ENCODE measurements at regions not wholly inside any gene's neighbourhood (a gene's known extent, or its start where the extent isn't known, plus 50 kb on each side); places are given as distances from the start of the nearest gene placed in this dataset.
"Not testable (repeated sequence)": the region's sequence is repeated elsewhere in the genome, so short reads cannot be mapped to it uniquely, and the experiment has no call there.

DNA sequence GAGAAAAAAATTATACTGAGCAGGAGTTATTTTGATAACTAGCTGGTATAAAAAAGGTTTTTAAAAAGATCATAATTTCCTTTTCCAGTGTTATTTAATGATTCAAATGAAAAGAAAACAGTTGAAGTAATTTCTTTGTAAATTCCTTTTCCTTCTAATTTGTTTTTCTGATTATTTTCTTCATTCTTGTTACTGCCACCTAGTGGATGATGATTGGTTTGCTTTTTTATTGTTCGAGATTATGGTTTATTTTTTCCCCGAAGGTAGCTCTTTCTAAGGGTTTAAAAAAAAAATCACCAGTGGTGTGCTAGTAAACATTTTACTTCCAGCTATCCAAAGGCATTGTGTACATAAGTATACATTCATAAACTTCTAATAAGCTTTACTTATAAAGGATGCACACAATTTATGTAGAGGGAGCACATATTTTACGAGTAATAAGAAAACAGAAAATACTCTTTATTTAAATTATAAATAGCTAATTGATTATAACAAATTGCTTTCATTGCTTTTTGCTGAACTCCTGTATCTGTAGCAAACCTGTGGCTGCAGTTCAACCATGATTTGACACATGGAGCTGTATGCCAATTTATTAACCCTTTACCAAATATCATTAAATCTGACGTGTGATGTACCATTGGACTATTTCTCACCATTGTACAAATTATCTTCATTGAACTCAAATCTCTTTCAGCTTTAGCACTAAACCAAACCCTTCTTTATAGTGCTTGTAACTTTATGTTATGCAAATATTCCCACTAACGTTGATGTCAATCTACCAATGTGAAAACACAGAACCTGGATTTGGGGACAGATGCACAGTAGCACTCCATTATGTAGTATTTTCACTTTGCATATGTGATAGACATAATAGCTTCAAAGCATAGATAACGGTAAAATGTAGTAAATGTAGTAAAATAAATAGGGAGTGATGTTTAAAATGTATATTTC is 97.8 kb upstream of the ANK2 start:
- no peak for DNase-seq

DNA sequence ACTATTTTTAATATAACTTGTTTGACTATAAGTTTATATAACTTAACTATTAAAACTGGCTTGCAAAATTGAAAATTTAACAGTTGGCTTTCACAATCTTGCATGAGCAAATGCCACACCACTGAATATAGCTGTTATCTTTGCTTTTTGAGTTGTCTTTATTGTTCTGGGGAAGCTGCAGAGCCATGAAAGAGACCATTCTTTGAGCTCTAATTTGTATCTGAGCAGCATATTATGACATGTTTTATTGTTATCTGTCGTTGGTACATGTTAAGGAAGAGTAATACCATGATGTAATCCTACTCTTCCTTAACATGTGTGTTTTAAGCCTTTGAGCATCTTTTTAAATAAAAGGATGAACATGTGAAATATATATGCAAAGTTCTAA is 97.1 kb upstream of the ANK2 start:
- no peak for DNase-seq

DNA sequence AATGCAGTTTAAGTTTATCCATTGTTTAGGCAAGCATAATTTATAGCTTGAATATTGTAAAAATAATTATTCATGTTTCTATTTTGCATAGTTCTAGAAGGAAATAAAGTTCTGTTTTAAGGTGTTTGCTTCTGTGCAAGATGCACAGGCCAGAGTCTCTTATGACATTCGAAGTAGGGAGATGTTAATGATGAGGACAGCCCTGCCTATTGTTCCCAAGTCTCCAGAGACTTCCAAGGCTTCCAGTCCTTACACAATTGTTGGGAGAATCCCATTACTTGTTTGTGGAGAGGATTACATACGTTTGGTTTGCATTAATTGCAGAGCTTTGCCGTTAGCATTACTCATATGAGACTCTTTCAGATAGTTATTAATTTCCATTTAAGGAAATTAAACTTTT is 96.2 kb upstream of the ANK2 start:
- DNase-seq, result no peak

DNA sequence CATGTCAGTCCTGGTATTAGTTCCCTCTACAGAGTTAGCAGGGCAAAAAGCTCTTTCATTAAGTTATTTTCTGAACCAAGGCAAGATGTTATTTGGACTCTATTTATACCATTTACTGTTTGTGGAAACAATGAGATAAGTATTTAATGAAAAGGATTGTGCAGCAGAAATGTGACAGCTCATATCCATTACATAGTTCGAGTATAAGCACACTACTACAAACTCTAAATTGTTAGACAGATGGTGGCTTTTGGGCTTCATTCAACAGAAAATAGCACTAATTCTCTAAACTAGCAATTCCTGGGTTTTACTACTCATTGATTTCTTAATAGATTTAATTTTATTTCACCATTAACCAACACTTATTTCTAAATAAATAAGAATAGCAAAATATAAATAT is 95.2 kb upstream of the ANK2 start:
- no peak for DNase-seq

DNA sequence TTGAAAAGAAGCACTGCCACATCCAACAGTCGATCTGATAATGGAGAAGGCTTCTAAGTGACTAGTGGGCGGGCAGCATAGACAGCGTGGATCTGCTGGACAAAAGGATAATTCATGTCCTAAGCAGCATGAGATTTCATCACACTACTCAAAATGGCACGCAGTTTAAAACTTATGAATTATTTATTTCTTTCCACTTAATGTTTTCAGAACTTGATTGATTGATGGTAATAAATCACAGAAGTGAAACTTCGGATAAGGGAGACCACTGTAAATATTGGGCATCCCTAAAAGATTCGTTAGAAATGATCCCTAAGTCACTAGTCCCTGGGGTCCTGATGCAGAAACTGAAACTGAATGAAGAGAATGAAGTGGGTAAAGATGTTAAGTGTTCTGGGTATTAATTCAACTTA is 93.0 kb upstream of the ANK2 start:
- DNase-seq, result no peak

DNA sequence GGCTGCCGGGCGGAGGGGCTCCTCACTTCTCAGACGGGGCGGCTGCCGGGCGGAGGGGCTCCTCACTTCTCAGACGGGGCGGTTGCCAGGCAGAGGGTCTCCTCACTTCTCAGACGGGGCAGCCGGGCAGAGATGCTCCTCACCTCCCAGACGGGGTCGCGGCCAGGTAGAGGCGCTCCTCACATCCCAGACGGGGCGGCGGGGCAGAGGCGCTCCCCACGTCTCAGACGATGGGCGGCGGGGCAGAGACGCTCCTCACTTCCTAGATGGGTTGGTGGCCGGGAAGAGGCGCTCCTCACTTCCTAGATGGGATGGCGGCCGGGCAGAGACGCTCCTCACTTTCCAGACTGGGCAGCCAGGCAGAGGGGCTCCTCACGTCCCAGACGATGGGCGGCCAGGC is 91.7 kb upstream of the ANK2 start:
- DNase-seq, result not testable (repeated sequence)

DNA sequence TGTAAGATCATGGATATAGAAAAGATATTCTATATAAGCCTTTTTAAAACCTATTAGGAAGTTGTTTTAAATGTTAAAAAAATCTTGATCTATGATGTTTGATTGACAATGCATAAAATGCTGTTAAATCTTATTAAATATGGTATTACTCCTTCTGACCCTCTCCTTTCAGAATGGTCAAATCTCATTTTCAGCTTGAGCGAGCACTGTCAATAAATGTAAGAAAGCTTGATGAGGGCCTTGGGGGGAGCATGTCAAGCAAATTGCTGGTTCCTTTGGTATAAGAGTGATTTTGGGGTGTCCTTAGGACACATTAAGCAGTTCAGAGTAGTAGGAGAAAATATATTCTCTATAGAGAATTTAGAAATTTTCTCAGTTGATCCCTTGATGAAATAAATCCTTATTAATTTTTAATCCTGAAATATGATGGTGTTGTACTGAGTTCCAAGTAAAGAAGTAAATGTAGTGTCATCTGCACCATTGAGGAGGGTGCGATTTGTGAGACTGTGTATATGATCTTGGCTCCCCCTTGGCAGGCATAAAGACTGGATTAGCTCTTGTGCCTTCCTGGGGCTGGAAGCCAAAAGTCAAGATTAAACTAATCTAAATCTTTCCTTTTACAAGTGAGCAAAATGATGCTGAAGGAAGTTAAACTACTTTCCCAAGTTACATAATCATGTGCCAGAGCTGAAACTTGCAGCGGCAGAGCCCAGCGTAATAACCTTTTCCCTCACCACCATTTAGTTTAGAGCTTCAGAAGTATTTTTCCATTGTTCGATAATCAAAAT is 82.6 kb upstream of the ANK2 start:
- no peak for DNase-seq

DNA sequence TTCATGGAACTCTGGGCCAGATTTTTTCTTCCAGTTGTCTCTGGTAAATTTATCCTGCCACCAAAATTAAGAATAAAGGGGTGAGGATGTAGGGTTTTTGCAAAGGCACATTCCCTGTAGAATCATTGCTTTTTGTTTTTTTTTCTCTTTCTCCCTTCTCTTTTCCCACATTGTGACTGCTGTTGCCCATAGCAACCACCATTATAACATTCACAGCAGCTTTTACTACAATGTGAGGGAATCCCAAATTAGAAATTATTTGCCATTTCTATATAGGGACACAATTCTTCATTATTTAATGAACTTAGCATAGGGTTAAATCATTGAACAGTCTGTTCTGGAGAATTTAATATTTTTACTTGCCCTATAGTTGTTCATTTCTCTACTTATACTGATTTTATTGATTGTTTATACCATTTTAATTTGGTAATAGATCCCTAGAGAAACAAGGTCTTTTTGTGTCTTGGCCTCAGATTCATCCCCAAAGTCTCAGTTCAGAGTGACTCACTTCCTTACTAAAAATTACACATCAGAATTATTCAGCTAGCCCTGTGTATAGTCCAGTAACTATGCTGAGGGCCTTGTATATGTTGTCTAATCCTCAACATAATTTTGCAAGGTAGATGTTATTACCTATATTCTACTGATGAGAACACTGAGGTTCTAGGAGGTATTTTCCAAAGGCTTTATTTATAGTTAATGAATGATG is 80.8 kb upstream of the ANK2 start:
- no peak for DNase-seq

DNA sequence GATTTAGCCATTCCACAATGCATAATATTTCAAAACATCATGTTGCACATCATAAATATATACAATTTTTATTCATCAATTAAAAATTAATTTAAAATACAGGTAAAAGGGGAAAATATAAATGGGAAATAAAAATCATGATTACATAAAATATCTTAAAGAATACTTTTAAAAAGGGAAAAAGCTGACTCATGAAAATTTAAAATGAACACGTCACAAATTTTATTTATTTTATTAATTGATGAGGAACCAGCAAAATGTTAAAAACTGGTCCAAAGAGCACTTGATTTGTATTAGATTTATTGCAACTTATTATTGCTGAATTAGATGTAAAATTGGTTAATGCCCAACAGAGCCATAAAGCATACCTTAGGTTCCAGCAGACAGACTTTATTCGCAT is 78.5 kb upstream of the ANK2 start:
- DNase-seq, result no peak

DNA sequence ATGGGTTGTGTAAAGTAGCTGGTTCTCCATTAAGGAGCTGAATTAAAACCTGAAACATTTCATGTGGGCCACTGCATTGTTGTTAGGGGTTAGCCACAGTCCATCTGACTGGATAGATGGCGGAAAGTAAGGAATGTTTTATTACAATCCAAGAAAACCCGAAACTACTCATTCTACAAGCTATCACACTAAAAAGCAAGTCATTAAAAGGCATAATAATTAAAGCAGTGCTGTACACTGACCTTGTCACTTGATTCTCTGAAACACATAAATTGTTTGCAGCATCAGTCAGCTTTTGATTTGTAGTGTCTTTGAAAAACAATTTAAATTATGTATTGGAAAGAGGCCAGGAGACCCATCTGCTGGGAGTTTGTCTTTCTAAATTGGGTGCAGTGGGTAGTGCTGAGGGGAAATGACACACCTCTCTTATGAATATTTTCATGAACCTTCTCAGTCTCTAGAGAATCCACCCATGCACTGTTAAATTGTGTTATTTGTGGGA is 75.7 kb upstream of the ANK2 start:
- DNase-seq, result peak; percentile 25

DNA sequence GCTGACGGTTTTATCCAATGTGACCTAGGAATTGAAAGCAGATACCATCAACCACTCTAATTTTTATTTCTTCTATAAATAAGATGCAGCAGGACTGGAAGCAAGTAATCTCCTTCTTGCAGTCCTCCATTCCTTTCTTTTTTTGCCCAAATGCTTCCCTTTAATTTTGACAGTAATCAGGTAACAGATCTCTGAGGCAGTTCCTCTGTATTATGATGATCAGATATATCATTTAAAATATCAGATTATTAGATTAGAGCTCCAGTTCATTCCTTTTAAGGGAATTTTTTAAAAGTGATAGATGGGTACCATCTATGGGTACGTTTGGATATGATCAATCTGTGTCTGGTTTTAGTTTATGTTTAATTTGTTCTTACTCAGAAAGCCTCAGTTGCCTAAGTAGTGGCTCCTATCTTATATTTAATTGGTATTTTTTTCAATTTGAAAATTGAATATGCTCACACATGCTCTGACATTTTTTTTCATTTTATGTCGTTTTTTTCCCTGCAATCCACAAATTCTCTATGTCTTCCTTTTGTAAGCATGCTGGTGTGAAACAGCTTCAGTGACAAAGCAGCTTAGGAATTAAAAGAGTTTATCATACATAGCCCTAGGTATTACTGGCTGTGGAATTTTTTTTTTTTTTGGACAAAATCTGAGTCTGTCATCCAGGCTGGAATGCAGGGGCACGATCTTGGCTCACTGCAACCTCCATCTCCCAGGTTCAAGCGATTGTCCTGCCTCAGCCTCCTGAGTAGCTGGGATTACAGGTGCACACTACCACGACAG is 73.7 kb upstream of the ANK2 start:
- DNase-seq, result no peak

DNA sequence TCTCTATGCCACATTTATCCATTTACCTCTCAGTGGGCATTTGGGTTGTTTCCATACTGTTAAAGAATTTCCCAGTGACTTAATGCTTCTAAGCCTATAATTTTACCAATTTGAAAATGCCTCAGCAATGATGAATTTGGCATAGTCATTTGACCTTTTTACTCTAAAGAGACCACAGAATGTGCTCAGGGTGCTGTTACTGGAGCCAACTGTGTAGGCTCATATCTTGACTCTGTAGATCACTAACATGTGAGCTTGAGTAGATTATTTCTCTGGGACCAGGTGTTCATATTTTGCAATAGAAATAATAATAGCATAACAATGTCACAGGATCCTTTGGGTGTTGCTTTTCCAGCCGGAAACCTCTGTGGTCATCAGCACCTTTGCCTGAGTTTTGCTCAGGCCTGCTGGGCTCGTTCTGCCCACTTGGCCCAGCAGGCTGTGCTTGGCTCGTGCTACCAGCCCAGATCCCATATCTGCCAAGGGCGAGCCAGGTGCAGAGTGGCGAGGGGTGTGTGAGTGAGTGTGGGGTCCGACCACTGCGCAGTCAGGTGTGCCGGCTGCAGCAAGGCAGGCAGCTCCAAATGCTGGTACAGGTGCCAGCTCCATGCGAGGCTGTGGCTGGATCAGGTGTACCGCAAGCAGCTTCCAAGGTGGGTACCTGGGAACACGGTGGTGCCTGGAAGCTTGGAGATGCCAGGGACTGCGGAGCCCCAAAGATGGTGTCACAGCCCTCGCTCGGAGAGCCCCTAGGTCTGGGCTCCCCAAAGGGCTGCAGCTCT is 70.6 kb upstream of the ANK2 start:
- DNase-seq, result no peak

DNA sequence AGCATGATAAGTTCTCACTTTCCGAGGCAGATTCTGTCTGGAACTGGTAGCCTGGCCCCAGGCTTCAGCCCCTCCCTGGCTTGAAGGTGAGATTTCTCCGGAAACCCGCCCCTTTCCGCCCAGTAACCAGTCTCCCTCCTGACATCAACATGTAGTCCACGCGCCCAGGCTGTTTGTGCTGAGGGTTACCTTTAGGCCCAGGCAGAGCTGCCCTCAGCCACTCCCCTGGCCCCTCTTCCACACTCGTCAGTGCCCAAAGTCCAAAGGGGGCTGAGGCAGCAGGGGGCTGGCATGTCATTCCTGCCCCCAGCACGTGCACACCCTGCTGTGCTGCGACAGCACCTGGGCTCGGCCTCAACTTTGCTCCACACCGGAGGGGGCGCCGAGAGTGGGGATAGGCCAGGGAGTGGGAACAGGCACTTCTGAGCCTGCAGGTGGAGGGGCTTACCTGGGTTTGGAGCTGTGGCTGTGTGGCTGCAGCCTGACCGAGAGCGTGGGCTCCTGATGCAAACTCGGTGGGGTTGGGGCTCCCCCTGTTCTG is 69.5 kb upstream of the ANK2 start:
- DNase-seq, result no peak

DNA sequence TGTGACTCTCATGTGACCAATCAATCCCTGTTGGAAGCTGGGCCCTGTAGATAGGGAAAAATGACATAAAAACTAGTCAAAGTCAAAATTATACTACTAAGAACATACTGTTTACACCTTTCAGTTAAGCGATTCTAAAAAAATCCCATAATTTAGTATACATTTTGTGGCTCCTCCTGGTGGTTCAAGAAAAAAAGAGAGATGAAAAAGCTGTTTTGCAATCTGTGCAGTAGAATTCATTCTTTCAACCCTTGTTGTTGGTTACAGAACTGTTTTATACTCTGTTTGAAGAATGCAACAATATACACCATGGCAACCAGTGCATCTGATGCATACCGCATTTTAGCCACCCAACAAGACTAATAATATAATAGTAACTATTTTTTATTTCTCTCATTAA is 66.8 kb upstream of the ANK2 start:
- no peak for DNase-seq

DNA sequence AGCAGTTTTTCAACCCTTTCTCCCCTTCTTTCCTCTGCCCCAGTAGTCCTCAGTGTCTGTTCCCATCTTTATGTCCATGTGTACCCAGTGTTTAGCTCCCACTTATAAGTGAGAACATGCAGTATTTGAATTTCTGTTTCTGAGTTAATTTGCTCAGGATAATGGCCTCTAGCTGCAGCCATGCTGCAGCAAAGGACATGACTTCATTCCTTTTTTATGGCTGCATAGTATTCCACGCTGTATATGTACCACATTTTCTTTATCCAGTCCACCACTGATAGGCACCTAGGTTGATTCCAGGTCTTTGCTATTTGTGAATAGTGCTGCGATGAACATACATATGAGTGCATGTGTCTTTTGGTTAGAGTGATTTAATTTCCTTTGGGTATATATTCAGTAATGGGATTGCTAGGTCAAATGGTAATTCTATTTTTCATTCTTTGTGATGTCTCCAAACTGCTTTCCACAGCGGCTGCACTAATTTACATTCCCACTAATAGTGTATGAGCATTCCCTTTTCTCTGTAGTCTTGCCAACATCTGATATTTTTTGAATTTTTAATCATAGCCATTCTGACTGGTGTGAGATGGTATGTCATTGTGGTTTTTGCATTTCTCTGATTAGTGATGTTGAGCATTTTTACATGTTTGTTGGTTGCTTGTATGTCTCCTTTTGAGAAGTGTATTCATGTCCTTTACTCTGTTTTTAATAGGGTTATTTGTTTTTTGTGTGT is 54.6 kb upstream of the ANK2 start:
- DNase-seq, result no peak

Measured in NCI-H1105 (cell line).